Heart left ventricle (tissue), 13 donors: ENCODE measurements at regions not wholly inside any gene's neighbourhood (a gene's known extent, or its start where the extent isn't known, plus 50 kb on each side); places are given as distances from the start of the nearest gene placed in this dataset.

ENCODE experiments used
- CTCF ChIP-seq, 12 donors: fragments of 200-600 bp; sonication (generic) in 4 of 12; IDR thresholded peaks; one replicate each; pipeline versions ENCODE4 v1.5.0 to v1.8.0; 2018 to 2022; ENCODE audit warnings: antibody characterized with exemption in 12 of 12, mild to moderate bottlenecking in 5 of 12
- POLR2A ChIP-seq, 2 donors: fragments of 450-650 bp; IDR thresholded peaks; one replicate each; pipeline ENCODE4 v1.6.1; 2017; ENCODE audit warnings: antibody characterized with exemption in 2 of 2, mild to moderate bottlenecking in 2 of 2, moderate library complexity in 2 of 2
- donor health status: ischemic (EF 13 %, LVEDD 7.1; RV severe dilation, severe dysfunction).
- donor health status: DM: no; HTN: yes; CAD: no.
- donor health status: DM: no; HTN: no; CAD: no.
- donor health status: ischemic (EF 25% LVEDD 6.9; RV normal size, moderate dysfunction).
- donor health status: ischemic (EF 25% LVEDD 5.7; RV mildly dilated, moderate dysfunction).
- donor health status: ischemic (EF 35%, LVEDD 5.7; RV mildly dilated, moderate dysfunction).
- donor health status: nonischemic (EF 11% LVEDD 7.7; RV severe dilation, severe dysfunction).
- donor health status: DM: yes; HTN: yes; CAD: no.
- donor health status: PGD.
- donor health status: ischemic (EF 29% LVEDD 5.4; RV normal size, mild dysfunction).
- donor health status: nonischemic (EF 23%, LVEDD 6.1; RV moderate dilation, normal function).

- no peak for TF ChIP-seq CTCF (IDR thresholded peaks at IDR 0.05)
- TF ChIP-seq POLR2A (IDR thresholded peaks at IDR 0.05): no peak
Observed at GRCh38 chr9:86684148-86684547, 263.2 kb downstream of the GAS1 start.
